Kidney glomerular epithelial cell (primary cell): ENCODE measurements at regions not wholly inside any gene's neighbourhood (a gene's known extent, or its start where the extent isn't known, plus 50 kb on each side); places are given as distances from the start of the nearest gene placed in this dataset.
"Not testable (repeated sequence)": the region's sequence is repeated elsewhere in the genome, so short reads cannot be mapped to it uniquely, and the experiment has no call there.

Experiments
- DNase-seq: peaks from one replicate; lab custom pipeline; 2025; lab: John Stamatoyannopoulos, UW

- DNase-seq: no peak
These were observed 477.1 kb downstream of the BRD1 start for GRCh38 chr22:49350441-49351121.

GRCh38 chr22:49349841-49350381 lies 477.8 kb downstream of the BRD1 start:
- DNase-seq: no peak

DNA sequence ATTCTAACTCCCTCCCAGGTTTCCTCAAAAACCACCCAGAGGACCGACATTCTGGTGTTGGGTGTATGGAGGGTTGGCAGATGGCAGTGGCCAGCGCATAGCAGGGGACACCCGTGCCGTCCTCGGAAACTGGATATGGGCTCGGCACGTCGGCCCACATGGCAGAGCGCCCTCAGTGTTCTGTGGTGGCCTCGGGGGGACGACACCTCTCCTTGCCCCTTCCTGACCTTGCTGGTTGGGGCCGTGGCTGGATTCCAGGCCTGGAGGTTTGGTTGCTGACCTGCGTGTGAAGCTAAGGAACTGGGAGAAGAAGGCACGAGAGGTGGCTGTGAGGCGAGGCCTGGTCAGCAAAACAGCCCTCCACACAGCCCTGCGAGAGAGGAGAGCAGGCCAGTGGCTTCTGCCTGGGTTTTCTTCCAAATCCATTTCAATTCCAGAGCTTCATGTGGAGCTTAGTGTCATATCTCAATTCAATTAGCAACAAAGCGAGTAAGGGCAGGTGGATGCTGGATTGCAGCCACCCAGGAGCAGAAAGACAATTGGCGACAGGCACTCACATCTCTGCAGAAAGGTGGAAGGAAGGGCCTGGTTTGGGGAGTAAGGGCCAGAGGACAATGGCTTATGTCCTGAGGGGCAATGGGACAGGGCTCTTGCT lies 478.4 kb downstream of the BRD1 start:
- DNase-seq: no peak

- no peak for DNase-seq
These were observed 479.0 kb downstream of the BRD1 start for GRCh38 chr22:49348631-49349030.

DNA sequence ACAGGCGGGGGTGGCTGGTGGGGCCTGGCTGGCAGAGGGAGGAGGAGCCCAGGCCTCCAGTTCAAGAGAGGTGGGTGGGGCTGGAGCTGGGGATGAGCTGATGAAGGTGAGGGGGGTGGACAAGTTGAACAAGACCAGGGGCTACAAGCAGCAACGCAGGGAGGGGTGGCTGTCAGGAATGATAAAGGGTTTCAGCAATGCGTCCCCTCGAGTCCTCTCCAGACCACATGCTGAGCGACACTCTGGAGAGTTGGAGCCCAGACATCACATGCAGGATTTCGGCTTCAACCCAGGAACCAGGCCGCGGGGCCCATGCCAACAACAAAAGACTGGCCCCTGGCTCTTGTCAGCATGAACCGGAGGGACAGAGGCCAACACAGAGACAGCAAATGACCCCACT lies 480.3 kb downstream of the BRD1 start:
- no peak for DNase-seq

DNA sequence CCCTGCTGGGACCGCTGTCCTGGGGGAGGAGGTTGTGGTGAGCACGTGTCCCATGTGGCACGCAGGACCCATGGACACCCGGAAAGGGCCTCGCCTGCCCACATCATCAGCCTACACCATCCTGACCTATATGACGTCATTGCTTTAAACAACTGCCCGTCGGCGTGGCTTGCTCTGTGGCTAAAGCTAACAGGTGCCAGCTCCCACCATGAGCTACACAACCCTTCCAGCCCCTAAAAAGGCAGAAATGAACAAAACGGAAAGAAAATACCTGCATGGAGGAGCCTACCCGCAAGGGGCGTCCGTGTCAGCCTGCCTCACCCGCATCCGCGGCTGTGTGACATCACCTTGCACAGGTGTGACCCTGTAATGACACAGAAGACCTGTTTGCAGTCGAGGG lies 481.8 kb downstream of the BRD1 start:
- no peak for DNase-seq

- DNase-seq: no peak
These were observed 483.0 kb downstream of the BRD1 start for GRCh38 chr22:49344656-49345055.

DNA sequence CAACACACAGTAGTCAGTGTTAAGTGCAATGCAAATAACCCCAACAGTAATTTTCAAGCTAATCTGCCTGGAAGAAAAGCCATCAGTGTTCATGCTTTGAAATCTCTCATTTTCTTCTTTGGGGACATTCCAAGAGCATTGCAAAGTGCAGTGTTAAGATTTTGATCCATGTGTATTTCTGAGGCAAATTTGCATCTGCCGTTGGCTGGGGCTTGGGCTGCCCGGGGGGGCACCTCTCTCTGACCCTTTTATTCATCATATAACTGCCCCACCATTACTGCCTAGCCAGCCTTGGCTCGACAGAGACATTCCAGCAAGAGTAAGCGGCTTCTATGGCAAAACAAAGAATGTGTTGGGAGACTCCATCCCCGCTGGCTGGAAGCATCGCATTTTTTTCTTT lies 483.5 kb downstream of the BRD1 start:
- DNase-seq: no peak

- no peak for DNase-seq
These were observed 487.3 kb downstream of the BRD1 start for GRCh38 chr22:49340406-49340805.

DNA sequence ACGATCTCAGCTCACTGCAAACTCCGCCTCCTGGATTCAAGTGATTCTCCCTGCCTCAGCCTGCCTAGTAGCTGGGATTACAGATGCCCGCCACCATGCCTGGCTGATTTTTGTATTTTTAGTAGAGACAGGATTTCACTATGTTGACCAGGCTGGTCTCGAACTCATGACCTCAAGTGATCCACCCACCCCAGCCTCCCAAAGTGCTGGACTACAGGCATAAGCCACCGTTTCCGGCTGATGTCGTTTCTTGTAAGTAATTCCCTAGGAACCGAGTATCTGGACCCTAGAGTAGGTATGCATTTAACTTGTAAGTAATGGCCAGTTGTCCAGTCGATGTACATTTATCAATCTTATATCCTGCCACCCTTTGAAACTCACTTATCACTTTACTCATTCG lies 491.2 kb downstream of the BRD1 start:
- DNase-seq: not testable (repeated sequence)

GRCh38 chr22:49334976-49335375 lies 492.7 kb downstream of the BRD1 start:
- no peak for DNase-seq

DNA sequence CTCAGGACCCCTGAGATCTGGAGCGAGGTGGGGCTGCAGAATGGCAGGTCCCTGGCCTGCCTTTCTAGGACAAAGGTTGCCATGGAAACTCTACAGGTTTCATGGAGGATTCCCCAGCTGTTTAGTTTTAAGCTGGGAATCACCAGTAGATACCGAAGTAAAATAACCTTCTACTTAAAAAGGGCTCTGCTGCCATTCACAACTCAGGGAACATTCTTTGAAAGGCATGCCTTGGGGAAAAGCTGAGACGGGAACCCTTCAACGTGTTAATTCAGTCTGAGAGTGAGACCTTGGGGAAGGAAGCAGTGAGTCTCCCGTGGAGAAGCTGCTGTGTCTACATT lies 493.3 kb downstream of the BRD1 start:
- DNase-seq: no peak

DNA sequence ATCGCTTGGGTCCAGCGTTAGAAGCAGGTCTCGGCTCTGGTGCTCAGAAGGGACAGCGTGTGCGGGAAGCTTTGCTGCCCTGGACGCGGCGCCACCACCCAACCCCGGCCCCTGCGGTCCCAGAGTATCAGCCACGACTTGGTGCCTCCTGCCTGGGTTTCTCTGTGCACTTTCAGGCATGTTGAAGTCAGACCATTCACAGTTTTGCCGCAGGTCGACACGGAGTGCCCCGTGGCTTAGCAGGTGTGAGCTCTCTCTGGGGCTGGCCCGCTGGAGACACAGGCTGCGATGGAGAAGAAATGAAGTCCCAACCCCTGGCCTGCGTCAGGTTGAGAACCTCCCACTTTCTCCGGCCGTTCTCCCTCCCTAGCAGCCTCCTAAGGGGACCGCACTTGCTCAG lies 494.5 kb downstream of the BRD1 start:
- DNase-seq: no peak

DNA sequence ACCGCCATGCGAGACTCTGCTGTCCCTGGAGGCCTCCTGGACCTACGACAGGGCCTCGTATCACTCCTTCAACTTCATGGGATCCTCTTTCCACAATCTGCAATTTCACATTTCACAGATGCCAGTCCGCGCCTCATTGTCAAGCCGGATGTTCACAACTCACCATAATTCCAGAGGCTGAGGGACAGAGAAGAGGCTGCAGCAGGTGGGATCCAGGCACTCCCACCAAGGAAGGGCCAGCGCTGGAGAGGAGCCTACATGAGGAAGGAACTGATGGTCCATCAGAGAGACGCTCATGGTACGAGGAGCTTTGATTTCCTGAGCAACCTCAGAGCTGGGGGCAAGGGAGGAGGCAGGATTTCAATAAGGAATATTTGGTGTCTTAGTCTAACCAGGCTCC lies 495.0 kb downstream of the BRD1 start:
- DNase-seq: no peak

DNA sequence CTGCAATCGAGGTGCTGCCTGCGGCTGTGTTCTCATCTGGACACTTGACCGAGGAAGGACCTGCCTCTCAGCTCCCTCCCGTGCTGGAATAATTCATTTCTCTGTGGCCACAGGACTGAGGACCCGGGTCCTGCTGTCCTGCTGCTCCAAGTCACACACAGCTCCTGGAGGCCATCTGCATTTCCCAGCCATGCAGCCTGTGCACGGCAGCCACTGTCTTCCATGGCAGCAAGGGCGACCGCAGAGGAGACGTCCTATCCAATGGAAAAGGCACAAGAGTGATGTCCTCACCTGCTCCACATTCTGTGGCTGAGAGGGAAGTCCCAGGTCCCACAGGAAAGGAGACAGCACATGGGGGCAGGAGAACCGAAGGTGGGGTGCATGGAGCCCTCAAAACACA lies 495.8 kb downstream of the BRD1 start:
- DNase-seq: no peak

- DNase-seq: no peak
These were observed 496.4 kb downstream of the BRD1 start for GRCh38 chr22:49331223-49331815.

GRCh38 chr22:49330421-49331222 lies 497.1 kb downstream of the BRD1 start:
- DNase-seq: no peak

GRCh38 chr22:49329636-49330035 lies 498.0 kb downstream of the BRD1 start:
- DNase-seq: no peak

- DNase-seq: no peak
These were observed 498.9 kb downstream of the BRD1 start for GRCh38 chr22:49328630-49329405.

DNA sequence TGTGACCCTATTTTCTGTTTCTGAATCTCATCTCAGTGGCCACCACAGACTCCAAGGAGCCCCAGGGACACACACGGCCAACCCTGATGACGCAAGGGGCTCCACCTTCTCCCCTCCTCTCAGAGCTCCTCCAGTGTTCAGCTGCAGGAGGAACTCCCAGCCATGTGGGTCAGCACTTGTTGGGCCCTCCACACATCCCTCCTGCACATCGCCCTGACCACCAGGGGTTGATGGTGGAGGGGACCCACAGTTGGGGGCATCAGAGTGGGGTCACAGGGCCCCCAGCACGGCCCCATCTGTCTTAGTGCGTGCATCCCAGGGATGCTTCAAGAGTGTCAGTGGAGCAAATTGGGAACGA lies 499.6 kb downstream of the BRD1 start:
- no peak for DNase-seq

GRCh38 chr22:49327411-49328117 lies 500.1 kb downstream of the BRD1 start:
- no peak for DNase-seq
